SU-DHL-6 (cell line): ENCODE measurements at regions not wholly inside any gene's neighbourhood (a gene's known extent, or its start where the extent isn't known, plus 50 kb on each side); places are given as distances from the start of the nearest gene placed in this dataset.

Experiments
- H2AFZ ChIP-seq: fragments of 200-600 bp; sonication (generic); 2 replicates; pipeline ENCODE4 v1.6.1; 2014; ENCODE audit warnings: low read depth, mild to moderate bottlenecking, moderate library complexity, mixed read lengths, antibody characterized with exemption, low read length; ENCODE audit not compliant: severe bottlenecking
- H3F3A ChIP-seq: fragments of 200-600 bp; shearing (Covaris generic); 2 replicates; pipeline ENCODE4 v1.6.0; 2016; ENCODE audit warnings: antibody characterized with exemption, mild to moderate bottlenecking; ENCODE audit not compliant: insufficient read depth
- H3K27ac ChIP-seq: fragments of 200-600 bp; sonication (generic); 2 replicates; pipeline ENCODE4 v1.5.1; 2016; ENCODE audit warnings: low read depth, mild to moderate bottlenecking, low read length, moderate library complexity, mixed read lengths
- H3K27me3 ChIP-seq: fragments of 200-600 bp; sonication (generic), shearing (Covaris generic); 2 replicates; pipeline ENCODE4 v1.6.0; 2014; ENCODE audit warnings: mild to moderate bottlenecking, low read length
- H3K36me3 ChIP-seq: fragments of 200-600 bp; sonication (generic); 2 replicates; pipeline ENCODE4 v1.6.1; 2014; ENCODE audit warnings: mild to moderate bottlenecking, low read length, mixed read lengths
- H3K4me2 ChIP-seq: fragments of 300-600, 200-600 bp; shearing (Covaris generic), sonication (generic); 2 replicates; pipeline ENCODE4 v1.6.0; 2014; ENCODE audit warnings: low read length, low read depth, mild to moderate bottlenecking; ENCODE audit not compliant: poor library complexity, severe bottlenecking
- H3K4me3 ChIP-seq: fragments of 200-600 bp; sonication (generic); 2 replicates; pipeline ENCODE4 v1.5.1; 2014; ENCODE audit warnings: antibody characterized with exemption, low read length, mild to moderate bottlenecking, mixed read lengths; ENCODE audit not compliant: insufficient read depth, poor library complexity, severe bottlenecking
- H3K79me2 ChIP-seq: fragments of 200-600 bp; sonication (generic); 2 replicates; pipeline ENCODE4 v1.6.1; 2014; ENCODE audit warnings: mild to moderate bottlenecking, low read length, moderate library complexity; ENCODE audit not compliant: insufficient read depth
- H3K9ac ChIP-seq: fragments of 200-600 bp; sonication (generic); 2 replicates; pipeline ENCODE4 v1.7.0; 2014; ENCODE audit warnings: mild to moderate bottlenecking, low read length
- H3K9me2 ChIP-seq: fragments of 200-600 bp; sonication (generic); replicated peaks from 2 replicates; pipeline ENCODE4 v1.6.1; 2014; ENCODE audit warnings: low read length; ENCODE audit not compliant: insufficient read depth
- H3K9me3 ChIP-seq: fragments of 200-600 bp; sonication (generic); 2 replicates; pipeline ENCODE4 v1.6.1; 2014; ENCODE audit warnings: low read length, mixed read lengths; ENCODE audit not compliant: insufficient read depth
- H4K20me1 ChIP-seq: fragments of 200-600 bp; sonication (generic); 2 replicates; pipeline ENCODE4 v1.6.1; 2014; ENCODE audit warnings: low read depth, mild to moderate bottlenecking, antibody characterized with exemption, low read length, moderate library complexity, mixed read lengths
- EZH2phosphoT487 ChIP-seq: fragments of 200-600 bp; sonication (generic), shearing (Covaris generic); conservative IDR thresholded peaks from 2 replicates; pipeline ENCODE4 v1.6.1; 2018; ENCODE audit warnings: mild to moderate bottlenecking, antibody characterized with exemption, low read length, moderate library complexity, mixed read lengths
- TF ChIP-seq, protein P1 (sequence below): fragments of 200-600 bp; sonication (generic); IDR thresholded peaks from one replicate; pipeline ENCODE4 v1.5.1; 2017; ENCODE audit warnings: antibody characterized with exemption, mild to moderate bottlenecking, low read length, moderate library complexity; ENCODE audit not compliant: insufficient read depth, poor library complexity, severe bottlenecking

DNA sequence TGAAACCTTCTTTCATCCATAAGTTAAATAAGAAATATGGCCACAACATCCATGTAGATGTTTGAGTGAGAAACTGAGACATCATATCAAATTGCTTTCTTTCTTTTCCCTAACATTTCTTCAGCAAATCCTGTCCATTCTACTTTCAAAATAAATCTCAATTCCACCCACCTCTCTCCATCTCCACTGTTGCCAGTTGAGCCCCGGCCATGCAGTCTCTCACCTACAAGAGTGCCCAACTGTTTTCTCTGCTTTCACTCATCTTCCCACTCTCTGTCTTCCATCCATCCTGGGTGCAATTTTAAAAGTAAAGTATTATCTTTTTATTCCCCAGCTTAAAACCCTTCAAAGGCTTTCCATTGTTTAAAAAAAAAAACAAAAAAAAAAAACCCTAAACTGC, 260.4 kb downstream of the DEPDC1B start:
- Histone ChIP-seq H3K9ac (no peak overlapping the region), H3K4me2 (no peak overlapping the region), H3K9me2 (no peaks in the 10 kb centered on the region), H3F3A (no peaks in the 10 kb centered on the region), H3K27ac (no peak overlapping the region), H4K20me1 (no peaks in the 10 kb centered on the region), H3K27me3 (no peaks in the 10 kb centered on the region), H3K36me3 (no peaks in the 10 kb centered on the region), H3K79me2 (no peaks in the 10 kb centered on the region), H3K9me3 (no peaks in the 10 kb centered on the region), H2AFZ (no peak overlapping the region), H3K4me3 (no peak overlapping the region)
- TF ChIP-seq, protein P1, sequence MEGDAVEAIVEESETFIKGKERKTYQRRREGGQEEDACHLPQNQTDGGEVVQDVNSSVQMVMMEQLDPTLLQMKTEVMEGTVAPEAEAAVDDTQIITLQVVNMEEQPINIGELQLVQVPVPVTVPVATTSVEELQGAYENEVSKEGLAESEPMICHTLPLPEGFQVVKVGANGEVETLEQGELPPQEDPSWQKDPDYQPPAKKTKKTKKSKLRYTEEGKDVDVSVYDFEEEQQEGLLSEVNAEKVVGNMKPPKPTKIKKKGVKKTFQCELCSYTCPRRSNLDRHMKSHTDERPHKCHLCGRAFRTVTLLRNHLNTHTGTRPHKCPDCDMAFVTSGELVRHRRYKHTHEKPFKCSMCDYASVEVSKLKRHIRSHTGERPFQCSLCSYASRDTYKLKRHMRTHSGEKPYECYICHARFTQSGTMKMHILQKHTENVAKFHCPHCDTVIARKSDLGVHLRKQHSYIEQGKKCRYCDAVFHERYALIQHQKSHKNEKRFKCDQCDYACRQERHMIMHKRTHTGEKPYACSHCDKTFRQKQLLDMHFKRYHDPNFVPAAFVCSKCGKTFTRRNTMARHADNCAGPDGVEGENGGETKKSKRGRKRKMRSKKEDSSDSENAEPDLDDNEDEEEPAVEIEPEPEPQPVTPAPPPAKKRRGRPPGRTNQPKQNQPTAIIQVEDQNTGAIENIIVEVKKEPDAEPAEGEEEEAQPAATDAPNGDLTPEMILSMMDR, result no peak
- TF ChIP-seq EZH2phosphoT487, result no peak

DNA sequence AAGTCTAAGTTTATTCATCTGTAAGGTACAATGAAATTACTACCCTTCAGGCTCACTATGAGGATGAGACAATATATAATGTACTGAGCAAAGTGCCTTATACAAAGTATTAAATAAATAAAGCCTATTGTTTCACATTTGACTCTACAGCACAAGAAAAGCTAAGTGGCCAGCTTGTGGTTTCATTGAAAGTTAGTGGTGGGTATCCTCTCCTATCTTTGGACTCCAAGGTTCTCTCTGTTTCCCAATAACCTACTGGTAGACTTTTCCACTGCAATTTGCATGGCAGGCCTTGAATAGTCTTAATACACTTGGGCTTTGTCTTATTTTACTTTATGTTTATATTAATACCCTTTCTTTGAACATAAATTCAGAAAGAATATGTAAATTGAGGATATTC, 262.7 kb downstream of the DEPDC1B start:
- no peaks in the 10 kb centered on the region for H3K79me2 ChIP-seq

DNA sequence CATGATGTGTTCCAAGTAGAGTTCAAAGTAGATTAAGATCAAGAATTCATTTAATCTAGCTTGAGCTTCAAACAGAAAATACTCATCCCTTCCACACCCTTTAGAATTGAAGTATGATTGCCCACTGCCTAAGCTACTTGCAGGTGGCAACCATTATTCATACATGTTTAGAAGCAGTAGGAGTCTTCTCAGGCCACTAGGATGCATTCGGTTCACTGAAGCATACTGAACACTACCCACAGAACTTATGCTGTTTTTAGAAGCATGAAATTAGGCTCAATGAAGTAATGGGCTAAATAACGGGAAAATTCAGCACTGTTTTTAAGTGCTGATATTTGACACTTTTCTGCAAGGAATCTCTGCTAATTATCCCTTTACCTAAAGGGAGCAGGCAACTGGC, 263.4 kb downstream of the DEPDC1B start:
- H3K36me3 ChIP-seq, result no peaks in the 10 kb centered on the region
- no peaks in the 10 kb centered on the region for H3K9me3 ChIP-seq
- no peaks in the 10 kb centered on the region for H3K27me3 ChIP-seq
- no peak overlapping the region for H3K9ac ChIP-seq
- H3K4me3 ChIP-seq, result no peak overlapping the region
- no peaks in the 10 kb centered on the region for H3F3A ChIP-seq
- H4K20me1 ChIP-seq, result no peaks in the 10 kb centered on the region
- no peak overlapping the region for H3K4me2 ChIP-seq
- no peaks in the 10 kb centered on the region for H3K9me2 ChIP-seq
- TF ChIP-seq, protein P1, result no peak
- TF ChIP-seq EZH2phosphoT487, result no peak
- no peaks in the 10 kb centered on the region for H3K79me2 ChIP-seq
- H2AFZ ChIP-seq, result no peak overlapping the region
- no peak overlapping the region for H3K27ac ChIP-seq

More for the DNA sequence above, 262.7 kb downstream of the DEPDC1B start:
- TF ChIP-seq, protein P1, result no peak
- TF ChIP-seq EZH2phosphoT487, result no peak
- H3K27me3 ChIP-seq, result no peaks in the 10 kb centered on the region
- H4K20me1 ChIP-seq, result no peaks in the 10 kb centered on the region
- H3K9me2 ChIP-seq, result no peaks in the 10 kb centered on the region
- H2AFZ ChIP-seq, result no peak overlapping the region
- H3K27ac ChIP-seq, result no peak overlapping the region
- no peak overlapping the region for H3K4me2 ChIP-seq
- no peak overlapping the region for H3K9ac ChIP-seq
- no peaks in the 10 kb centered on the region for H3F3A ChIP-seq
- no peak overlapping the region for H3K4me3 ChIP-seq
- no peaks in the 10 kb centered on the region for H3K9me3 ChIP-seq
- H3K36me3 ChIP-seq, result no peaks in the 10 kb centered on the region
